GM12864 (cell line): ENCODE measurements at regions not wholly inside any gene's neighbourhood (a gene's known extent, or its start where the extent isn't known, plus 50 kb on each side); places are given as distances from the start of the nearest gene placed in this dataset.

Experiments
- DNase-seq: peaks from one replicate; pipeline ENCODE4 v3.0.0-alpha.2; 2011; ENCODE audit warnings: low read depth
- H3K4me3 ChIP-seq: 2 replicates; pipeline ENCODE4 v1.5.1; 2011; ENCODE audit warnings: mild to moderate bottlenecking, low read depth, low read length, control low read depth
- TF ChIP-seq, protein P1 (sequence below): IDR thresholded peaks from 2 replicates; pipeline ENCODE4 v1.5.1; 2011; ENCODE audit warnings: low read depth, mild to moderate bottlenecking, moderate library complexity, low read length, control low read depth, inconsistent platforms; ENCODE audit errors: missing control alignments

DNA sequence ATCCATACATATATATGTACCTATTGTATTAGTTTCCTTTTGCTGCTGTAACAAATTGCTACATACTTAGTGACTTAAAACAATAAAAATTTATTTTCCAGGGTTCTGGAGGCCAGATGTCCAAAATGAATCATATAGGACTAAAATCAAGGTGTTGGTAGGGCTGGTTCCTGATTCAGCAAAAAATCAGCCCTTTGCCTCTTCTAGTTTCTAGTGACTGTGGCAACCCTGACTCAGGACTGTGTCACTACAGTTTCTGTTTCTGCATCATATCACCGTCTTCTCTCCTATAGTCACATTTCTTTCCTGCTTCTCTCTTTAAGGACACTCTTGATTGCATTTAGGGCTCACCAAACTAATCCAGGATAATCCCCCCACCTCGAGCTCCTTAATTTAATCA is 386.3 kb upstream of the TBX3 start:
- H3K4me3 ChIP-seq, result no peak overlapping the region
- no peak for DNase-seq
- TF ChIP-seq, protein P1, sequence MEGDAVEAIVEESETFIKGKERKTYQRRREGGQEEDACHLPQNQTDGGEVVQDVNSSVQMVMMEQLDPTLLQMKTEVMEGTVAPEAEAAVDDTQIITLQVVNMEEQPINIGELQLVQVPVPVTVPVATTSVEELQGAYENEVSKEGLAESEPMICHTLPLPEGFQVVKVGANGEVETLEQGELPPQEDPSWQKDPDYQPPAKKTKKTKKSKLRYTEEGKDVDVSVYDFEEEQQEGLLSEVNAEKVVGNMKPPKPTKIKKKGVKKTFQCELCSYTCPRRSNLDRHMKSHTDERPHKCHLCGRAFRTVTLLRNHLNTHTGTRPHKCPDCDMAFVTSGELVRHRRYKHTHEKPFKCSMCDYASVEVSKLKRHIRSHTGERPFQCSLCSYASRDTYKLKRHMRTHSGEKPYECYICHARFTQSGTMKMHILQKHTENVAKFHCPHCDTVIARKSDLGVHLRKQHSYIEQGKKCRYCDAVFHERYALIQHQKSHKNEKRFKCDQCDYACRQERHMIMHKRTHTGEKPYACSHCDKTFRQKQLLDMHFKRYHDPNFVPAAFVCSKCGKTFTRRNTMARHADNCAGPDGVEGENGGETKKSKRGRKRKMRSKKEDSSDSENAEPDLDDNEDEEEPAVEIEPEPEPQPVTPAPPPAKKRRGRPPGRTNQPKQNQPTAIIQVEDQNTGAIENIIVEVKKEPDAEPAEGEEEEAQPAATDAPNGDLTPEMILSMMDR, result no peak

DNA sequence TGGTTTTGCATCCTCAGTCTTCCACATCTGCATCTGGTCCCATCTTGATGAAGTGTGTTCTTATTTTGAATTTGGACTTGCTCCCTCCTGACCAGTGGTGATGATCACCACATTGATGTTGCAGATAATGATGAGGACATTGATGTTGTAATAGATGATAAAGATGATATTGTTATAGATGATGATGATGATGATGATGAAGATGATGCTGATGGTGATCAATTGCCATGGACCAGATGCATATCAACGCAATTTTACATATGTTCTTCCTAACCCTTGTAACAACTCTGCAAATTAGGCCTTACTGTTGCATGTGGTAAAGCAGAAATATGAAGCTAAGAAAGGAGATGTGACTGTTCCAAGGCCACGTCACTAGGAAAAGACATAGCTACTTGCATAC is 380.3 kb upstream of the TBX3 start:
- no peak for DNase-seq
- H3K4me3 ChIP-seq, result no peak overlapping the region
- TF ChIP-seq, protein P1, result no peak

DNA sequence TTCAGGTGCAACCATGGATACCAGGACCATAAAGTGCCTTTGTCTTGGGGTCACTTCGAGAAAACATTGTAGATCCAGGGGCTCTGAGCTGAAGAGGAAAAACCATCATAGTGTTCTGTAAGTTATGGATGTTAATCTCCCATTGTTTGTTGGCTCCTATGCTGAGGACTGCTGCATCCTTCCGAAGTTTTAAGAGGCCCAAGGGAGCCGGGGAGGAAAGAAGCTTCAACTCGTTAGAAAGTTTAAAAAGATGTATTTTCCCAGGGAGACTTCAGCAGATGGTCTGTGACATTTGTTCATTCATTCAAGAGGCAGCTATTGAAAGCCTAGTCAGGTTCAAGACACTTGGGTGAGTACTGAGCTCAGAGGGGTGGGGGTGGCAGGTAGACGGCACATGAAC is 378.8 kb upstream of the TBX3 start:
- TF ChIP-seq, protein P1, result no peak
- no peak for DNase-seq
- H3K4me3 ChIP-seq, result no peak overlapping the region

DNA sequence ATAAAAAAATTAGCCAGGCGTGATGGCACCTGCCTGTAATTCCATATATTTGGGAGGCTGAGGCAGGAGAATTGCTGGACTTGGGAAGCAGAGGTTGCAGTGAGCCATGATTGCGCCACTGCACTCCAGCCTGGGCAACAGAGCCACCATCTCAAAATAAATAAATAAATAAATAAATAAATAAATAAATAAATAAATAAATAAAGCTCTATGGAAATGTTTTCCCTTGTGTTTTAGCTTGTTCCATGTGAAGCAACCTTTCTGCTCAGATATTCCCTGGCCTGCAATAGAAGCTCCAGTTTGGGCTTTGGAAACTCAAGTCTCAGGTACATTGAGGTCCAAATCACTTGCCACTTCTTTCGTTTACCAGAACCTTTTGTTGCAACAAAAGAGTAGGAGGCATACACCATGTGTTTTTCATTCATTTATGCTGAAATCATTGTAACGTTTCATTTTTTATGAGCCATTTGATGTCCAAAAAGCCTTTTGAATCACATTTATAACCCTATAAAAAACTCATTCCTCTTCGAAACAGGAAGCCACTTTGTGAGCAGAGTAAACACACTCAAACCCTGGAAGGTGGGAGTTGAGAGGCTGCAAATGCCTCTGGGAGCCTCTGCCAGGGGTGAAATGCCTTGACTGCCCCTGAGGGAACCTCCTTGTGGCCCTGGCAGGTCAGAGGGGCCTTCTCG is 376.6 kb upstream of the TBX3 start:
- no peak for DNase-seq
- TF ChIP-seq, protein P1, result no peak
- no peak overlapping the region for H3K4me3 ChIP-seq

DNA sequence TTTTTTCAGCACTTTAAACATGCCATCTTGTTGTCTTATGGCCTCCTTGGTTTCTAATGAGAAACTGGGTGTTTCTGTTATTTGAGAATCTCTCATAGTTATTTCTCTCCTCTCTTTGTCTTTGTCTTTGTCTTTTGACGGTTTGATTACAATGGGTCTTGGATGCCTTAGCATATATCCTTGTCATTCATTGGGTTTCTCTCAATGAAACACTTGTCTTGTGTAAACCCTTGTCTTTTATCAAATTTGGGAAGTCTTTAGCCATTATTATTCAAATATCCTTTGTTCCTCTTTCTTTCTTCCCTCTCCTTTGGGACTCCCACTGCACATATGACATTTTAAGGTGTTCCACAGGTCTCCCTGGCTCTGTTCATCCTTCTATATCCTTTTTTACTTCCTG is 373.5 kb upstream of the TBX3 start:
- H3K4me3 ChIP-seq, result no peak overlapping the region
- TF ChIP-seq, protein P1, result no peak
- DNase-seq, result no peak

DNA sequence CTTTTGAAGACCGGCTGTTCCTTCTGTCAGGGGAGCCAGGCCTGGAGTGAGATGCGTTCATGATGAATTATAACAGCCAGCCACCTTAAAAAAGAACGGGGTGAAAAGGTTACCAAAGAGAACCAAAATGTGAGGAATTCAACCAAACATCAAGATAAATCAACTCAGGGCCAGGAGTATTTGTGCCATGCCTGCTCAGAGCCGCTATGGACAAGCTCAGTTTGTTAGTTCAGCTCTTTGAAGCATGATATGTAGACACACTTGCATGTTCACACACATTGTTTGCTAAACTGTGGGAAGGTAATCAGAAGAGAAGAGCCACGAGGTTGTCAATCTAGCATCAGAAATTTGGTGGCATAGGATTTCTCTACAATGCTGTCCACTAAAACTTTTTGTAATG is 367.4 kb upstream of the TBX3 start:
- TF ChIP-seq, protein P1, result no peak
- DNase-seq, result no peak
- H3K4me3 ChIP-seq, result no peak overlapping the region

DNA sequence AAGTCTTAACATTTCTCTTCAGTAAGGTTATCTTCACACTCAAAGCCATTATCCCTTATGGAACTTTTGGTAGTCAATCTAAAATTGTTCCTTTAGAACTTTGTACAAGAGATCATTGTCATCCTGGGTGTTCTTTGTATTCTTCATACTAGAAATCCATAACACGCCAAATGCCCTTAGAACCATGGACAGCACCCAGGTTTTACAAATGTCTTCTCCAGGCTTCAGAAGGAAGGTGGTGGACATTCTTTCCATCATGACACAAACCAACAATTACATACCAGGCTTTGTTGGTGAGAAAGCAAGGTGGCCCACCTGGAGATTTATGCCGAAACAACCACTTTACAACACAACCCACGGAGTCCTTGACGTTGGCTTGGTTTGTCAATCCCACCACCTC is 365.6 kb upstream of the TBX3 start:
- TF ChIP-seq, protein P1, result no peak
- no peak for DNase-seq
- no peak overlapping the region for H3K4me3 ChIP-seq
